Muscle layer of colon (tissue), 2 donors: ENCODE measurements at regions not wholly inside any gene's neighbourhood (a gene's known extent, or its start where the extent isn't known, plus 50 kb on each side); places are given as distances from the start of the nearest gene placed in this dataset.
"Not testable (repeated sequence)": the region's sequence is repeated elsewhere in the genome, so short reads cannot be mapped to it uniquely, and the experiment has no call there.

ENCODE experiments used
- H3K27ac ChIP-seq: one replicate; pipeline ENCODE4 v1.7.0; 2013; ENCODE audit warnings: low read depth, mild to moderate bottlenecking, low read length, moderate library complexity
- H3K27me3 ChIP-seq, 2 donors: one replicate each; pipeline ENCODE4 v1.7.0; 2013; ENCODE audit warnings: low read length in 2 of 2, mild to moderate bottlenecking in 2 of 2; ENCODE audit not compliant: insufficient read depth in 2 of 2, control insufficient read depth in 1 of 2
- H3K36me3 ChIP-seq: one replicate; pipeline ENCODE4 v1.7.0; 2013; ENCODE audit warnings: mild to moderate bottlenecking, low read length; ENCODE audit not compliant: insufficient read depth
- H3K4me1 ChIP-seq: one replicate; pipeline ENCODE4 v1.7.0; 2013; ENCODE audit warnings: mild to moderate bottlenecking, low read length; ENCODE audit not compliant: insufficient read depth
- H3K4me3 ChIP-seq, 2 donors: one replicate each; pipeline ENCODE4 v1.7.0; 2013; ENCODE audit warnings: low read length in 2 of 2, low read depth in 1 of 2, mild to moderate bottlenecking in 1 of 2, moderate library complexity in 1 of 2
- H3K9ac ChIP-seq: one replicate; pipeline ENCODE4 v1.7.0; 2013; ENCODE audit warnings: low read length
- H3K9me3 ChIP-seq: one replicate; pipeline ENCODE4 v1.7.0; 2013; ENCODE audit warnings: mild to moderate bottlenecking, low read length
- donor health status: abdominal sarcoma.
- donor health status: Adenocarcinoma of cecum.

DNA sequence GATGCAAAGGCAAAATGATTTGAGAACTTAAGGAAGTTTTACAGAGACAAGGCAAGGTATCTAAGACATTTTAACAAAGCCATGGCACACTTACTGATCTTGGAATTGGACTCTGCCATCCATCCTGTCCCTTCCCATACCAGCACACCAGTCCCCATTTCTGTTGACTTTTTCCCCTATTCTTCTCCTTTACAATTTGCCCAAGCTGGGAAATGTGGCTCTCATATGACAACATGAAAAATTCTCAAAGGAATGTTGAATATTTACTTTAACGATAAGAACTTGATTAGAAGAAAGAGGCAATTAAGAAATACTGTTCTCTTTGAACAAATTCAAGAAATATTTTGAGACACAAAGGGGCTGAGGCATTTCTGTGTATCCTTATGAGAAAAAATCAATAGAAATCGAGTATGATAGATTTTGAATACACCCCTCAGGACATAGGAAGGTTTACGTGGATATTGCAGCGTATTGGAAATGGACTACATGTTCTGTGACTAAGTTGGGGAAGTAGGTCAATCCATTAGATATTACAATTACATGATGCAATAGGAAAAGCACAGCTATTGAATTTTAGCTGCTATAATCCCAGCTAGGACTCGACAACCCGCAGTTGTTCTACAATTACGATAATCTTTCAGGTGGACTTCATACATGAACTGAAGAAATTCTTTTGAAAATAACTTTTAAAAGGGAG, 201.6 kb downstream of the TRIB2 start:
- Histone ChIP-seq H3K4me1 (peaks cover 7% of the 10 kb centered on the region), H3K9me3 (no peaks in the 10 kb centered on the region), H3K27ac (peak overlapping the region; percentile 70), H3K27me3 (no peaks in the 10 kb centered on the region), H3K9ac (no peak overlapping the region), H3K36me3 (no peaks in the 10 kb centered on the region), H3K4me3 (no peak overlapping the region)

DNA sequence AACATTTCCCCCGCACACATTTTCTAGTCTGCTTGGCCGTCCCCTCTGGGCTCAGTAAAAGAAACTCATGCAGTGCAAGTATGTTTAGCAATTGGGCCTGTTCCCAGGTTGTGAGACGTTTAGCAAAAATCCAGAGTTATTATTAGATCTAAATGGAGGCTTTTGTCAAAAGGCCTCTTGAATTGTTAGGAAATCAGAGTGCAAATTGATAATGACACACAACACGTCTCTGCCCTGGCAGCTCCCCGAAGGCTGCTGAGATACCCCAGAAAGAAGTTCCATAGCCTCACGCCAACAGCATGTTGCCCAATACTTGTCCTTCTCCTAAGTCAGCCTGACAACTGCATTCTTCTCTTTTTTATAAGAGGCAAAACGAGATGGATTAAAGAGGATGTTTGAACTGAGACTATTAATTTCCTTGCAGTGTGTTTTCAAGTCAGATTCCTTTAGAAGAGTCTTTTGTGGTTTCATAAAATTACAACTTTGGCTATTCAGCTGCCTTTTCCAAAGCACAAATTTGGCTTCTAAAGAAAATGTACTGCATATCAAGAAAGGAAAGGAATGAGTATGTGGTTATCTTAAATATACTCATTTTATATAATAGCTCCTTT, 202.2 kb downstream of the TRIB2 start:
- H3K27ac ChIP-seq: no peak overlapping the region
- H3K4me1 ChIP-seq: peaks cover 7% of the 10 kb centered on the region
- H3K27me3 ChIP-seq: no peaks in the 10 kb centered on the region
- H3K9me3 ChIP-seq: no peaks in the 10 kb centered on the region
- H3K36me3 ChIP-seq: no peaks in the 10 kb centered on the region
- no peak overlapping the region for H3K9ac ChIP-seq
- H3K4me3 ChIP-seq: no peak overlapping the region

DNA sequence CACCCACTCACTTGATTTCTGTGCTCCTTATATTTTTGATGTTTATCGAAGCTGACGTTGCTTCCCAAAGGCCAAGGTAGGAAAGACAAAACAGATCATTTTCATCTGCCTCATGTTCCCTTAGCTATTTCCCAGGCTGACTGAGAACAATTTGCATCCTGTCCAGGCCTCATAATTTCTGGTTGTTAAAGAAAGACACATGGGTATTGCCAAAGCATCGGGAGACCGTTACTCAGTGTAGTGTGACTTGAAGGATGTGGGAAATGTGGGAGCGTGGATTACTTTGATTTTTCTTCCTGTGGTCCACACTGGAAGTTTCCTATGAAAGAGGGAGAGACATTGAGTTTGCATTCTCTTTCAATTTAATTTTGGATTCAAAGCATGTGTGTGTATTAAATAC, 204.6 kb downstream of the TRIB2 start:
- Histone ChIP-seq H3K27ac (no peak overlapping the region), H3K9me3 (no peaks in the 10 kb centered on the region), H3K4me1 (peaks cover 7% of the 10 kb centered on the region), H3K36me3 (no peaks in the 10 kb centered on the region), H3K9ac (no peak overlapping the region), H3K27me3 (no peaks in the 10 kb centered on the region), H3K4me3 (no peak overlapping the region)

DNA sequence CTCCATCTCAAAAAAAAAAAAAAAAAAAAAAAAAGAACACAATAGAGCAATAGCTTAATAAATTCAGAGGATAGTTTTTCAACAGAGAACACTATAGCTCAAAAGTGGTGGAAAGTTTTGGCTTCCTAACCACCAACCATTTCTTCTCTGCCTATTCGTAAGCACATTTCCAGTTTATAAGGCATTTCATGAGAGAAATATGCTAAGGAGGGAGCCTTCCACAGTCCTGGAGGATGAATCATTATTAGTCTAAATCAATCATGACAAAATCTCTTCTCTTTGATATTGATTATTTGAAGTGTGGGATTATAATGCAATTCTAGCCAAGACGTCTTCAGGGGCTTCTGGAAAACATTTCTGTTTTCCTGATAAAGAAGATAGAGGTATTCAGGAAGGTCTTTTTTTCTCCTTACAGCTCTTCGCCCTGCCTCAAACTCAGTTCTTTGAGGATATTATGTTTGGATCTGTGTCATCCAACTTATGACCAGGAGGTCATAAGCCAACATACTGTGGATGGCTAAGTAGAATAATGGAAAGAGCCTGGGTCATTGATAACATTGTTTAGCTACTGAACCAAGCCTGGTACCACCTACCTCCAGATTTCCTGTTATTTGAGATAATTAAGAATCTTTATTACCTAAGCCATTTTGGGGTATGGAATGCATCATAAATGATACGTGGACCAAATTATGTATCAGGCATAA, 207.3 kb downstream of the TRIB2 start:
- Histone ChIP-seq H3K27ac (no peak overlapping the region), H3K9me3 (no peaks in the 10 kb centered on the region), H3K4me1 (peaks cover 17% of the 10 kb centered on the region), H3K27me3 (no peaks in the 10 kb centered on the region), H3K4me3 (no peak overlapping the region), H3K36me3 (no peaks in the 10 kb centered on the region), H3K9ac (no peak overlapping the region)

DNA sequence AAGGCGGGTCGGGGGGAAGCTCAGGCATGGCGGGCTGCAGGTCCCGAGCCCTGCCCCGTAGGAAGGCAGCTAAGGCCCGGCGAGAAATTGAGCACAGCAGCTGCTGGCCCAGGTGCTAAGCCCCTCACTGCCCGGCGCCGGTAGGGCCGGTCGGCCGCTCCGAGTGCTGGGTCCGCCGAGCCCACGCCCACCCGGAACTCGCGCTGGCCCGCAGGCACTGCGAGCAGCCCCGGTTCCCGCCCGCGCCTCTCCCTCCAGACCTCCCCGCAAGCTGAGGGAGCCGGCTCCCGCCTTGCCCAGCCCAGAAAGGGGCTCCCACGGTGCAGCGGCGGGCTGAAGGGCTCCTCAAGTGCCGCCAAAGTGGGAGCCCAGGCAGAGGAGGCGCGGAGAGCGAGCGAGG, 209.9 kb downstream of the TRIB2 start:
- not testable (repeated sequence) for H3K9ac ChIP-seq, H3K36me3 ChIP-seq, H3K4me3 ChIP-seq, H3K27ac ChIP-seq, H3K27me3 ChIP-seq, H3K9me3 ChIP-seq
- H3K4me1 ChIP-seq: peaks cover 17% of the 10 kb centered on the region

DNA sequence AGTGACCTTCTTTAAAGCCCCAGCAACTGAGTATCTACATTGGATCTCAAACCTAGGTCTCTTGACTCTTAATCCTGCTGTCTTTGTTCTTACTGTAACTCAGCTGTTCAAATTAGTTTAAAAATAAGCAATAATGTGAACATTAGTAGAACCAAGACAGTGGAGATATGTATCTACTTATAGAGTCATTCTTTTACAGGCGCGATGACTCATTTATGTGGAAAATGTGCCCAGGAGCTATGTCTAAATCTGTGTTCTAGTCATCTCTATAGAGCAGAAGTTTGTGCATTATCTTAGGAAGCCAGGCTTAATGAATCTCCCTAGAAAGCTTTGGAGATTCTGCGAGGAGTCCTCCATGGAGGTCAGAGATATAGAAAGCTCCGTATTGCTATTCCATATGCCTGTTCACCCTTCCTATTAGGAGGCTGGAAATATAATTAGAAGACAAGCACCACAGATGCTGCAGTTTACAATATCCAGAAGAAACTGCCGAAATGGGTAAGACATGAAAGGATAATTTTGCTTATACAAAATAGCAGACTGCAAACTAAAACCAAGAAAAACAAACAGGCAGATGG, 211.6 kb downstream of the TRIB2 start:
- Histone ChIP-seq H3K27ac (no peak overlapping the region), H3K36me3 (no peaks in the 10 kb centered on the region), H3K4me3 (no peak overlapping the region), H3K27me3 (no peaks in the 10 kb centered on the region), H3K4me1 (peaks cover 17% of the 10 kb centered on the region), H3K9ac (no peak overlapping the region), H3K9me3 (no peaks in the 10 kb centered on the region)

DNA sequence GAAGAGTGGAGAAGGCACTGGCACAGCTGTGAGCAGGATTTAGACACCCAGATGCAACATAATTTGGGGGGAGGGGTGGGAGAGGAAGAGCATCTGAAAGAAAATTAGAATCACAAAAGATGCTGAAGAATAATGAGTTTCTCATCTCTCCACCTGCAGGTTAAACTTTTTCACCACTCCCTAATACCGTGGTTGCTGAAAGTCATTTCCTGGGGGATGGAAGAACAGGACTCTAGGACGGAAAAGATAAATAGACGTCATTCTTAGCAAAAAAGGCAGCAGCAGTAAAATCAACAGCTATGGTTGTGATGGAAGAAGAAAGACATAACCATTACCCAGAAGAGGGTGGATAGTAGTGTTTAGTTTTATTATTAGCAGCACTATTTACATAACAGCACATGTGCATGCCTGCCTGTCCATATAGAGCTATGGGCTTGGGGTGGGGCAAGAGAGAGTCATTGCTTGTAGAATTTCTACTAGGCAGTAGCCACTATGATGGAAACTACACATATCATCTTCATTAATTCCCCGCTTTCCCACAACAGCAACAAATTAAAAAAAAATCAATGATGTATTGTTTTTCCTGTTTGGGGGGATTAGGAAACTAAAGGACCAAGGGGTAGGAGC, 212.2 kb downstream of the TRIB2 start:
- no peak overlapping the region for H3K27ac ChIP-seq
- peaks cover 17% of the 10 kb centered on the region for H3K4me1 ChIP-seq
- no peak overlapping the region for H3K9ac ChIP-seq
- no peaks in the 10 kb centered on the region for H3K27me3 ChIP-seq
- H3K36me3 ChIP-seq: no peaks in the 10 kb centered on the region
- H3K4me3 ChIP-seq: no peak overlapping the region
- H3K9me3 ChIP-seq: no peaks in the 10 kb centered on the region

DNA sequence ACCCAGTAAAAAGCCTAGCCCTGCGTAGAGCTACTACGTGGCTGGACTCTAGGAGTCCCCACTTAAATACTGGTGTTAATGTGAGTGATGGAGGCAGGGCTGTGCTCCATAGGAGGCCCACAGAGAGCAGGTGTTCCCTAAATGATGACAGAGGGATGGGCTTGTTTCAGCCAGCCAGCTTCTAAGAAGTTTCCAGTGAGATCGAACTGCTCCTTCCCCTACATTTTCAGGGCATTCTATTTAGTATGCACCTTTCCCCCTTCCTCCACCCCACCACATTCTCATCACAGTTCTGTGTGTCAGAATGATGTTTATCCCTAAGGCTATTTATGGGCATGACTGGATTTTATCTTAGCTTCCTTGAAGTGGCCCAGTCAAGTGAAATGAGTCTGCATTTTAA, 213.0 kb downstream of the TRIB2 start:
- no peak overlapping the region for H3K4me3 ChIP-seq
- H3K9ac ChIP-seq: no peak overlapping the region
- H3K9me3 ChIP-seq: no peaks in the 10 kb centered on the region
- no peak overlapping the region for H3K27ac ChIP-seq
- no peaks in the 10 kb centered on the region for H3K27me3 ChIP-seq
- no peaks in the 10 kb centered on the region for H3K36me3 ChIP-seq
- peaks cover 17% of the 10 kb centered on the region for H3K4me1 ChIP-seq

DNA sequence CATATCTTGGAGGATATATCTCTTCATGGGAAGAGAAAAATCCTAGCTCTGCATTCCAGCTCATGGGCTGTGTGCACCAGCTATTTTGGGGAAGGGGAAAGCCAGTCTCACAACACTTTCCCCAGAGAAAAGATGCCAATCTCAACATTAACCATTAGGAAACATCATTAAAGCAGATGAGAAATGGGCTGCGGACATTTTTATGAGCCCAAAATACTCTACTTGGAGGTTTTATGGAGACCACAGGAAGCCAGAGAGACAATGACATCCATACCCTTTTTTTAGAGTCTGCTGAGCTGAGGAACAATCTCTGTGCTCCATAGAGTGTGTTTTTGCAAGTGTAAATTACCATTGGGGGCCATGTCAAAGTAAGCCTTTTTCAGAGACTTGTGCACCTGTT, 213.7 kb downstream of the TRIB2 start:
- Histone ChIP-seq H3K36me3 (no peaks in the 10 kb centered on the region), H3K27me3 (no peaks in the 10 kb centered on the region), H3K9me3 (no peaks in the 10 kb centered on the region), H3K4me3 (no peak overlapping the region), H3K4me1 (peaks cover 17% of the 10 kb centered on the region), H3K9ac (no peak overlapping the region), H3K27ac (no peak overlapping the region)

DNA sequence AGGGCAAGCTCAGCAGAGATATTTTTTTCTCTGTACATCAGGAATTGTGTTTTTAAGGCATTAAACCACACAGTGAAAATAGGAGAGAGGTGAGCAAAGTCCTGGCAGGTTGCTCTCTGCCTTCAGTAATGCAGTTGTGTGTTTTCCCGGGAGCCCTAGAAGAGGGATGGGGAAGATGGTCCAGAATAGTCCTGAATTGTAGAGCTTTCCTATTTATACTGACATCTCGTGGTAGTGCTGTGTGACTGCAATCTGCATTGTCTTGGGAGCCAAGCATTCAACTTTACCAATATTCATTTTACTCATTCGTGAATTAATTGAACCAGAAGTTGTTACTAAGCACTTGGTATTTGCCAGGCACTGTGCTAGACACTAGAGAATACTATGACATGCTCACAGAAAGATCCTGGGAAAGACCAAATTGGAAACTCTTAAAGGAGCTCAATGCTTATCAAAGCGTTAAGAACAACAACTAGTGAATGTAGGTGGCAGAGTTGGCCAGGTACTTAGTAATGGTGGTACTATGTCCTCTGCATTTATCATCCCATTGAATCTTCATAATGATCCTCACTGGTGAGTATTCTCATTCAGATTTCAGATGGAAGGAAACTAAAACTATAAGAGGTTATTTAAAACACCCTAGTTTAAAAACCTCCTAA, 214.6 kb downstream of the TRIB2 start:
- no peak overlapping the region for H3K4me3 ChIP-seq
- no peak overlapping the region for H3K9ac ChIP-seq
- H3K27me3 ChIP-seq: no peaks in the 10 kb centered on the region
- H3K9me3 ChIP-seq: no peaks in the 10 kb centered on the region
- H3K4me1 ChIP-seq: peaks cover 17% of the 10 kb centered on the region
- H3K36me3 ChIP-seq: no peaks in the 10 kb centered on the region
- no peak overlapping the region for H3K27ac ChIP-seq

DNA sequence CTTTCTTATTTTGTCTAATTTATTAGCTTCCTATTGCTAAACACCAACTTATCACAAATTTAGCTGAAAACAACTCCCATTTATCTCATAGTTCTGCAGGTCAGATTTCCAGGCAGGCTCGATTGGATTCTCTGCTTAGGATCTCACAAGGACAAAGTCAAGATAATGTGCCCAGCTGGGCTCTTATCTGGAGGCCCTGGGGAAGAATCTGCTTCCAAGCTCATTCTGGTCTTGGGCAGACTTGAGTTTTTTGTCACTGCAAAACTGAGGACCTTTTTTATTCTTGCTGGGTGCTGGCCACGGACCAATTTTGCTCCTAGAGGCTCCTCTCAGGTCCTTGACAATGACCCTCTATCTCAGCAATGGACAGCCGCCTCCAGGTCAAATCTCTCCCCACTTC, 215.5 kb downstream of the TRIB2 start:
- Histone ChIP-seq H3K36me3 (no peaks in the 10 kb centered on the region), H3K27ac (no peak overlapping the region), H3K27me3 (no peaks in the 10 kb centered on the region), H3K9me3 (no peaks in the 10 kb centered on the region), H3K4me3 (no peak overlapping the region), H3K9ac (no peak overlapping the region), H3K4me1 (peaks cover 17% of the 10 kb centered on the region)
